ENCODE measurements at regions not wholly inside any gene's neighbourhood (a gene's known extent, or its start where the extent isn't known, plus 50 kb on each side); places are given as distances from the start of the nearest gene placed in this dataset.

- TF ChIP-seq CTCF (IDR thresholded peaks at IDR 0.05) = peak; percentile 77 to 88 (median 84)
- TF ChIP-seq EP300 (IDR thresholded peaks at IDR 0.05) = no peak
- no peak for TF ChIP-seq POLR2AphosphoS5 (IDR thresholded peaks at IDR 0.05)
These were observed 158.8 kb upstream of the NAV2 start for GRCh38 chr11:19553683-19554333.

All from gastroesophageal sphincter (tissue), 3 donors.